ENCODE measurements at regions not wholly inside any gene's neighbourhood (a gene's known extent, or its start where the extent isn't known, plus 50 kb on each side); places are given as distances from the start of the nearest gene placed in this dataset.

DNA sequence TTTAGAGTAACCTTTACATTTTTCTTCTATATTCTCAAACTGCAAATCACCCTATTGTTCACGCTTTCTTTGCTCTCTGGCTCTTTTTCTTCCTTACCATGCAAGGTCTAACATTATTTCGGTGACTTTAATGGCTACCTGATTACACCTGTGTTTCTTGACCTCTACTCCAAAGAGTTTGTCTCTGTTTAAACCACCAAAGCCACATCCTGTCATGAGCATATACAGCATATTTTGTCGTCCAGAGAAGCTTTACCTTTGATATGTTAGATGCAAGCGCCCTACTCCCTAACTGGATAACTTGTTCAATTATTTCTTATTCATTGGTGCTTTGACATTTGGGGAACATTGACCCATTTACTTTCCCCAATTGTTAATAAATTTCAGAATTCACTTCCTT is 565.1 kb upstream of the GCFC2 start:
- TF ChIP-seq, protein P1, sequence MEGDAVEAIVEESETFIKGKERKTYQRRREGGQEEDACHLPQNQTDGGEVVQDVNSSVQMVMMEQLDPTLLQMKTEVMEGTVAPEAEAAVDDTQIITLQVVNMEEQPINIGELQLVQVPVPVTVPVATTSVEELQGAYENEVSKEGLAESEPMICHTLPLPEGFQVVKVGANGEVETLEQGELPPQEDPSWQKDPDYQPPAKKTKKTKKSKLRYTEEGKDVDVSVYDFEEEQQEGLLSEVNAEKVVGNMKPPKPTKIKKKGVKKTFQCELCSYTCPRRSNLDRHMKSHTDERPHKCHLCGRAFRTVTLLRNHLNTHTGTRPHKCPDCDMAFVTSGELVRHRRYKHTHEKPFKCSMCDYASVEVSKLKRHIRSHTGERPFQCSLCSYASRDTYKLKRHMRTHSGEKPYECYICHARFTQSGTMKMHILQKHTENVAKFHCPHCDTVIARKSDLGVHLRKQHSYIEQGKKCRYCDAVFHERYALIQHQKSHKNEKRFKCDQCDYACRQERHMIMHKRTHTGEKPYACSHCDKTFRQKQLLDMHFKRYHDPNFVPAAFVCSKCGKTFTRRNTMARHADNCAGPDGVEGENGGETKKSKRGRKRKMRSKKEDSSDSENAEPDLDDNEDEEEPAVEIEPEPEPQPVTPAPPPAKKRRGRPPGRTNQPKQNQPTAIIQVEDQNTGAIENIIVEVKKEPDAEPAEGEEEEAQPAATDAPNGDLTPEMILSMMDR (IDR thresholded peaks at IDR 0.05): no peak
- TF ChIP-seq, protein P2, sequence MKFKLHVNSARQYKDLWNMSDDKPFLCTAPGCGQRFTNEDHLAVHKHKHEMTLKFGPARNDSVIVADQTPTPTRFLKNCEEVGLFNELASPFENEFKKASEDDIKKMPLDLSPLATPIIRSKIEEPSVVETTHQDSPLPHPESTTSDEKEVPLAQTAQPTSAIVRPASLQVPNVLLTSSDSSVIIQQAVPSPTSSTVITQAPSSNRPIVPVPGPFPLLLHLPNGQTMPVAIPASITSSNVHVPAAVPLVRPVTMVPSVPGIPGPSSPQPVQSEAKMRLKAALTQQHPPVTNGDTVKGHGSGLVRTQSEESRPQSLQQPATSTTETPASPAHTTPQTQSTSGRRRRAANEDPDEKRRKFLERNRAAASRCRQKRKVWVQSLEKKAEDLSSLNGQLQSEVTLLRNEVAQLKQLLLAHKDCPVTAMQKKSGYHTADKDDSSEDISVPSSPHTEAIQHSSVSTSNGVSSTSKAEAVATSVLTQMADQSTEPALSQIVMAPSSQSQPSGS (CRISPR knock-in tag; IDR thresholded peaks at IDR 0.05; ENCODE audit: borderline replicate concordance, low read depth): no peak
- no peak for TF ChIP-seq GABPB1 (CRISPR knock-in tag; IDR thresholded peaks at IDR 0.05)
- no peak for TF ChIP-seq TEAD4 (CRISPR knock-in tag; IDR thresholded peaks at IDR 0.05)
- TF ChIP-seq FOXP1 (CRISPR knock-in tag; IDR thresholded peaks at IDR 0.05; ENCODE audit: borderline replicate concordance): no peak
- TF ChIP-seq, protein P3, sequence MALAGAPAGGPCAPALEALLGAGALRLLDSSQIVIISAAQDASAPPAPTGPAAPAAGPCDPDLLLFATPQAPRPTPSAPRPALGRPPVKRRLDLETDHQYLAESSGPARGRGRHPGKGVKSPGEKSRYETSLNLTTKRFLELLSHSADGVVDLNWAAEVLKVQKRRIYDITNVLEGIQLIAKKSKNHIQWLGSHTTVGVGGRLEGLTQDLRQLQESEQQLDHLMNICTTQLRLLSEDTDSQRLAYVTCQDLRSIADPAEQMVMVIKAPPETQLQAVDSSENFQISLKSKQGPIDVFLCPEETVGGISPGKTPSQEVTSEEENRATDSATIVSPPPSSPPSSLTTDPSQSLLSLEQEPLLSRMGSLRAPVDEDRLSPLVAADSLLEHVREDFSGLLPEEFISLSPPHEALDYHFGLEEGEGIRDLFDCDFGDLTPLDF (CRISPR knock-in tag; IDR thresholded peaks at IDR 0.05): no peak
